GM23338 (cell line): ENCODE measurements at regions not wholly inside any gene's neighbourhood (a gene's known extent, or its start where the extent isn't known, plus 50 kb on each side); places are given as distances from the start of the nearest gene placed in this dataset.

Source experiments
- CREB1 ChIP-seq: fragments of 250-450 bp; sonication (Bioruptor Pico); IDR thresholded peaks from 2 replicates; pipeline ENCODE4 v1.5.0; 2020; ENCODE audit warnings: low read depth, mild to moderate bottlenecking, moderate library complexity
- ETS1 ChIP-seq: IDR thresholded peaks from 2 replicates; pipeline ENCODE4 v1.6.1; 2016; ENCODE audit warnings: antibody characterized with exemption
- EZH2 ChIP-seq: fragments of 200-600 bp; sonication (generic); IDR thresholded peaks from one replicate; pipeline ENCODE4 v1.8.0; 2017; ENCODE audit warnings: antibody characterized with exemption, mild to moderate bottlenecking, low read depth; ENCODE audit not compliant: unreplicated experiment
- EZH2phosphoT487 ChIP-seq: fragments of 200-600 bp; sonication (generic); IDR thresholded peaks from one replicate; pipeline ENCODE4 v1.8.1; 2018; ENCODE audit warnings: antibody characterized with exemption; ENCODE audit not compliant: unreplicated experiment
- JUNB ChIP-seq: IDR thresholded peaks from one replicate; pipeline ENCODE4 v1.6.1; 2016; ENCODE audit warnings: antibody characterized with exemption; ENCODE audit not compliant: unreplicated experiment
- POLR2AphosphoS5 ChIP-seq: IDR thresholded peaks from 2 replicates; pipeline ENCODE4 v1.6.1; 2016; ENCODE audit warnings: antibody characterized with exemption, low read depth
- ZNF114 ChIP-seq: fragments of 250-450 bp; sonication (Bioruptor Pico); IDR thresholded peaks from 2 replicates; pipeline ENCODE4 v1.5.0; 2020; ENCODE audit warnings: mild to moderate bottlenecking, moderate library complexity
- ZNF331 ChIP-seq: fragments of 250-450 bp; sonication (Bioruptor Pico); IDR thresholded peaks from 2 replicates; pipeline ENCODE4 v1.5.0; 2020; ENCODE audit warnings: low read depth, mild to moderate bottlenecking, moderate library complexity
- TF ChIP-seq, protein P1 (sequence below), 2 experiments: fragments of 200-600 bp in 1 of 2; sonication (generic) in 1 of 2; conservative IDR thresholded peaks; 2 replicates each; pipeline versions ENCODE4 v1.5.1 to v1.6.1; 2016 to 2017; ENCODE audit warnings: antibody characterized with exemption in 2 of 2, low read depth in 2 of 2, mild to moderate bottlenecking in 2 of 2, moderate library complexity in 1 of 2
- TF ChIP-seq, protein P2 (sequence below): IDR thresholded peaks from one replicate; pipeline ENCODE4 v1.6.1; 2018; ENCODE audit warnings: antibody characterized with exemption; ENCODE audit not compliant: unreplicated experiment
- TF ChIP-seq, protein P3 (sequence below): fragments of 250-450 bp; sonication (Bioruptor Pico); IDR thresholded peaks from 2 replicates; pipeline ENCODE4 v1.5.0; 2020; ENCODE audit warnings: mild to moderate bottlenecking, moderate library complexity

DNA sequence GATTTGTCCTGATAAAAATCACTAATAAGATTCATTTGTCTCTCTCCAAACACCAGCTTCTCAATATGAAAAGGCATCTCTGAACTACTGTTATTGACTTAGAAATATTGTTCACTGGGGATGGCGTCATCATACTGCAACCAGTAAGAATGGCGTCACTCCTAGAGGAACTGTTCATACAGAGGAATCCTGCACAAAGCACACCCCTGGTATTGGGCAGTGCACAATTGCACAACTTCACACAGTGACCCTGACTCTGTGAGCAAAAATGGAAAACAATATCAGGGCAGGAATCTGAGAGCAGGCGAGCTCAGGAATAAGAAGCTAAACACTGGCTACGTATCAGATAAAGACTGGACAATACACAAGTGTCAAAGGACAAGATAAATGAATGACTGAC is 66.7 kb upstream of the PNPLA4 start:
- TF ChIP-seq, protein P1, sequence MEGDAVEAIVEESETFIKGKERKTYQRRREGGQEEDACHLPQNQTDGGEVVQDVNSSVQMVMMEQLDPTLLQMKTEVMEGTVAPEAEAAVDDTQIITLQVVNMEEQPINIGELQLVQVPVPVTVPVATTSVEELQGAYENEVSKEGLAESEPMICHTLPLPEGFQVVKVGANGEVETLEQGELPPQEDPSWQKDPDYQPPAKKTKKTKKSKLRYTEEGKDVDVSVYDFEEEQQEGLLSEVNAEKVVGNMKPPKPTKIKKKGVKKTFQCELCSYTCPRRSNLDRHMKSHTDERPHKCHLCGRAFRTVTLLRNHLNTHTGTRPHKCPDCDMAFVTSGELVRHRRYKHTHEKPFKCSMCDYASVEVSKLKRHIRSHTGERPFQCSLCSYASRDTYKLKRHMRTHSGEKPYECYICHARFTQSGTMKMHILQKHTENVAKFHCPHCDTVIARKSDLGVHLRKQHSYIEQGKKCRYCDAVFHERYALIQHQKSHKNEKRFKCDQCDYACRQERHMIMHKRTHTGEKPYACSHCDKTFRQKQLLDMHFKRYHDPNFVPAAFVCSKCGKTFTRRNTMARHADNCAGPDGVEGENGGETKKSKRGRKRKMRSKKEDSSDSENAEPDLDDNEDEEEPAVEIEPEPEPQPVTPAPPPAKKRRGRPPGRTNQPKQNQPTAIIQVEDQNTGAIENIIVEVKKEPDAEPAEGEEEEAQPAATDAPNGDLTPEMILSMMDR (conservative IDR thresholded peaks at IDR 0.05; ENCODE audit: low read depth in 2 of 2): no peak
- TF ChIP-seq, protein P2, sequence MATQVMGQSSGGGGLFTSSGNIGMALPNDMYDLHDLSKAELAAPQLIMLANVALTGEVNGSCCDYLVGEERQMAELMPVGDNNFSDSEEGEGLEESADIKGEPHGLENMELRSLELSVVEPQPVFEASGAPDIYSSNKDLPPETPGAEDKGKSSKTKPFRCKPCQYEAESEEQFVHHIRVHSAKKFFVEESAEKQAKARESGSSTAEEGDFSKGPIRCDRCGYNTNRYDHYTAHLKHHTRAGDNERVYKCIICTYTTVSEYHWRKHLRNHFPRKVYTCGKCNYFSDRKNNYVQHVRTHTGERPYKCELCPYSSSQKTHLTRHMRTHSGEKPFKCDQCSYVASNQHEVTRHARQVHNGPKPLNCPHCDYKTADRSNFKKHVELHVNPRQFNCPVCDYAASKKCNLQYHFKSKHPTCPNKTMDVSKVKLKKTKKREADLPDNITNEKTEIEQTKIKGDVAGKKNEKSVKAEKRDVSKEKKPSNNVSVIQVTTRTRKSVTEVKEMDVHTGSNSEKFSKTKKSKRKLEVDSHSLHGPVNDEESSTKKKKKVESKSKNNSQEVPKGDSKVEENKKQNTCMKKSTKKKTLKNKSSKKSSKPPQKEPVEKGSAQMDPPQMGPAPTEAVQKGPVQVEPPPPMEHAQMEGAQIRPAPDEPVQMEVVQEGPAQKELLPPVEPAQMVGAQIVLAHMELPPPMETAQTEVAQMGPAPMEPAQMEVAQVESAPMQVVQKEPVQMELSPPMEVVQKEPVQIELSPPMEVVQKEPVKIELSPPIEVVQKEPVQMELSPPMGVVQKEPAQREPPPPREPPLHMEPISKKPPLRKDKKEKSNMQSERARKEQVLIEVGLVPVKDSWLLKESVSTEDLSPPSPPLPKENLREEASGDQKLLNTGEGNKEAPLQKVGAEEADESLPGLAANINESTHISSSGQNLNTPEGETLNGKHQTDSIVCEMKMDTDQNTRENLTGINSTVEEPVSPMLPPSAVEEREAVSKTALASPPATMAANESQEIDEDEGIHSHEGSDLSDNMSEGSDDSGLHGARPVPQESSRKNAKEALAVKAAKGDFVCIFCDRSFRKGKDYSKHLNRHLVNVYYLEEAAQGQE: no peak
- TF ChIP-seq POLR2AphosphoS5 (no peak), ZNF114 (CRISPR knock-in tag) (no peak), EZH2 (no peak), EZH2phosphoT487 (no peak), JUNB (no peak), CREB1 (no peak), ETS1 (no peak), ZNF331 (CRISPR knock-in tag) (no peak)
- TF ChIP-seq, protein P3, sequence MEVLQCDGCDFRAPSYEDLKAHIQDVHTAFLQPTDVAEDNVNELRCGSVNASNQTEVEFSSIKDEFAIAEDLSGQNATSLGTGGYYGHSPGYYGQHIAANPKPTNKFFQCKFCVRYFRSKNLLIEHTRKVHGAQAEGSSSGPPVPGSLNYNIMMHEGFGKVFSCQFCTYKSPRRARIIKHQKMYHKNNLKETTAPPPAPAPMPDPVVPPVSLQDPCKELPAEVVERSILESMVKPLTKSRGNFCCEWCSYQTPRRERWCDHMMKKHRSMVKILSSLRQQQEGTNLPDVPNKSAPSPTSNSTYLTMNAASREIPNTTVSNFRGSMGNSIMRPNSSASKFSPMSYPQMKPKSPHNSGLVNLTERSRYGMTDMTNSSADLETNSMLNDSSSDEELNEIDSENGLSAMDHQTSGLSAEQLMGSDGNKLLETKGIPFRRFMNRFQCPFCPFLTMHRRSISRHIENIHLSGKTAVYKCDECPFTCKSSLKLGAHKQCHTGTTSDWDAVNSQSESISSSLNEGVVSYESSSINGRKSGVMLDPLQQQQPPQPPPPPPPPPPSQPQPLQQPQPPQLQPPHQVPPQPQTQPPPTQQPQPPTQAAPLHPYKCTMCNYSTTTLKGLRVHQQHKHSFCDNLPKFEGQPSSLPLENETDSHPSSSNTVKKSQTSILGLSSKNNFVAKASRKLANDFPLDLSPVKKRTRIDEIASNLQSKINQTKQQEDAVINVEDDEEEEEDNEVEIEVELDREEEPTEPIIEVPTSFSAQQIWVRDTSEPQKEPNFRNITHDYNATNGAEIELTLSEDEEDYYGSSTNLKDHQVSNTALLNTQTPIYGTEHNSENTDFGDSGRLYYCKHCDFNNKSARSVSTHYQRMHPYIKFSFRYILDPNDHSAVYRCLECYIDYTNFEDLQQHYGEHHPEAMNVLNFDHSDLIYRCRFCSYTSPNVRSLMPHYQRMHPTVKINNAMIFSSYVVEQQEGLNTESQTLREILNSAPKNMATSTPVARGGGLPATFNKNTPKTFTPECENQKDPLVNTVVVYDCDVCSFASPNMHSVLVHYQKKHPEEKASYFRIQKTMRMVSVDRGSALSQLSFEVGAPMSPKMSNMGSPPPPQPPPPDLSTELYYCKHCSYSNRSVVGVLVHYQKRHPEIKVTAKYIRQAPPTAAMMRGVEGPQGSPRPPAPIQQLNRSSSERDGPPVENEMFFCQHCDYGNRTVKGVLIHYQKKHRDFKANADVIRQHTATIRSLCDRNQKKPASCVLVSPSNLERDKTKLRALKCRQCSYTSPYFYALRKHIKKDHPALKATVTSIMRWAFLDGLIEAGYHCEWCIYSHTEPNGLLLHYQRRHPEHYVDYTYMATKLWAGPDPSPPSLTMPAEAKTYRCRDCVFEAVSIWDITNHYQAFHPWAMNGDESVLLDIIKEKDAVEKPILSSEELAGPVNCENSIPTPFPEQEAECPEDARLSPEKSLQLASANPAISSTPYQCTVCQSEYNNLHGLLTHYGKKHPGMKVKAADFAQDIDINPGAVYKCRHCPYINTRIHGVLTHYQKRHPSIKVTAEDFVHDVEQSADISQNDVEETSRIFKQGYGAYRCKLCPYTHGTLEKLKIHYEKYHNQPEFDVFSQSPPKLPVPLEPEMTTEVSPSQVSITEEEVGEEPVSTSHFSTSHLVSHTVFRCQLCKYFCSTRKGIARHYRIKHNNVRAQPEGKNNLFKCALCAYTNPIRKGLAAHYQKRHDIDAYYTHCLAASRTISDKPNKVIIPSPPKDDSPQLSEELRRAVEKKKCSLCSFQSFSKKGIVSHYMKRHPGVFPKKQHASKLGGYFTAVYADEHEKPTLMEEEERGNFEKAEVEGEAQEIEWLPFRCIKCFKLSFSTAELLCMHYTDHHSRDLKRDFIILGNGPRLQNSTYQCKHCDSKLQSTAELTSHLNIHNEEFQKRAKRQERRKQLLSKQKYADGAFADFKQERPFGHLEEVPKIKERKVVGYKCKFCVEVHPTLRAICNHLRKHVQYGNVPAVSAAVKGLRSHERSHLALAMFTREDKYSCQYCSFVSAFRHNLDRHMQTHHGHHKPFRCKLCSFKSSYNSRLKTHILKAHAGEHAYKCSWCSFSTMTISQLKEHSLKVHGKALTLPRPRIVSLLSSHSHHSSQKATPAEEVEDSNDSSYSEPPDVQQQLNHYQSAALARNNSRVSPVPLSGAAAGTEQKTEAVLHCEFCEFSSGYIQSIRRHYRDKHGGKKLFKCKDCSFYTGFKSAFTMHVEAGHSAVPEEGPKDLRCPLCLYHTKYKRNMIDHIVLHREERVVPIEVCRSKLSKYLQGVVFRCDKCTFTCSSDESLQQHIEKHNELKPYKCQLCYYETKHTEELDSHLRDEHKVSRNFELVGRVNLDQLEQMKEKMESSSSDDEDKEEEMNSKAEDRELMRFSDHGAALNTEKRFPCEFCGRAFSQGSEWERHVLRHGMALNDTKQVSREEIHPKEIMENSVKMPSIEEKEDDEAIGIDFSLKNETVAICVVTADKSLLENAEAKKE (CRISPR knock-in tag): no peak
